Panc1 (cell line): ENCODE measurements at regions not wholly inside any gene's neighbourhood (a gene's known extent, or its start where the extent isn't known, plus 50 kb on each side); places are given as distances from the start of the nearest gene placed in this dataset.

ENCODE experiments used
- TF ChIP-seq, protein P1 (sequence below): fragments of 450-650 bp; IDR thresholded peaks from 2 replicates; pipeline ENCODE4 v1.5.1; 2017; ENCODE audit warnings: mild to moderate bottlenecking
- TF ChIP-seq, protein P2 (sequence below), 2 experiments: IDR thresholded peaks; 2 replicates each; pipeline ENCODE4 v1.6.1; 2011 to 2012; ENCODE audit warnings: low read depth in 2 of 2, control low read depth in 1 of 2, low read length in 1 of 2, mild to moderate bottlenecking in 1 of 2, moderate library complexity in 1 of 2; ENCODE audit not compliant: insufficient read depth in 1 of 2

GRCh38 chr2:75375646-75376582 is 176.6 kb upstream of the TACR1 start:
- TF ChIP-seq, protein P1, sequence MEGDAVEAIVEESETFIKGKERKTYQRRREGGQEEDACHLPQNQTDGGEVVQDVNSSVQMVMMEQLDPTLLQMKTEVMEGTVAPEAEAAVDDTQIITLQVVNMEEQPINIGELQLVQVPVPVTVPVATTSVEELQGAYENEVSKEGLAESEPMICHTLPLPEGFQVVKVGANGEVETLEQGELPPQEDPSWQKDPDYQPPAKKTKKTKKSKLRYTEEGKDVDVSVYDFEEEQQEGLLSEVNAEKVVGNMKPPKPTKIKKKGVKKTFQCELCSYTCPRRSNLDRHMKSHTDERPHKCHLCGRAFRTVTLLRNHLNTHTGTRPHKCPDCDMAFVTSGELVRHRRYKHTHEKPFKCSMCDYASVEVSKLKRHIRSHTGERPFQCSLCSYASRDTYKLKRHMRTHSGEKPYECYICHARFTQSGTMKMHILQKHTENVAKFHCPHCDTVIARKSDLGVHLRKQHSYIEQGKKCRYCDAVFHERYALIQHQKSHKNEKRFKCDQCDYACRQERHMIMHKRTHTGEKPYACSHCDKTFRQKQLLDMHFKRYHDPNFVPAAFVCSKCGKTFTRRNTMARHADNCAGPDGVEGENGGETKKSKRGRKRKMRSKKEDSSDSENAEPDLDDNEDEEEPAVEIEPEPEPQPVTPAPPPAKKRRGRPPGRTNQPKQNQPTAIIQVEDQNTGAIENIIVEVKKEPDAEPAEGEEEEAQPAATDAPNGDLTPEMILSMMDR: no peak
- TF ChIP-seq, protein P2, sequence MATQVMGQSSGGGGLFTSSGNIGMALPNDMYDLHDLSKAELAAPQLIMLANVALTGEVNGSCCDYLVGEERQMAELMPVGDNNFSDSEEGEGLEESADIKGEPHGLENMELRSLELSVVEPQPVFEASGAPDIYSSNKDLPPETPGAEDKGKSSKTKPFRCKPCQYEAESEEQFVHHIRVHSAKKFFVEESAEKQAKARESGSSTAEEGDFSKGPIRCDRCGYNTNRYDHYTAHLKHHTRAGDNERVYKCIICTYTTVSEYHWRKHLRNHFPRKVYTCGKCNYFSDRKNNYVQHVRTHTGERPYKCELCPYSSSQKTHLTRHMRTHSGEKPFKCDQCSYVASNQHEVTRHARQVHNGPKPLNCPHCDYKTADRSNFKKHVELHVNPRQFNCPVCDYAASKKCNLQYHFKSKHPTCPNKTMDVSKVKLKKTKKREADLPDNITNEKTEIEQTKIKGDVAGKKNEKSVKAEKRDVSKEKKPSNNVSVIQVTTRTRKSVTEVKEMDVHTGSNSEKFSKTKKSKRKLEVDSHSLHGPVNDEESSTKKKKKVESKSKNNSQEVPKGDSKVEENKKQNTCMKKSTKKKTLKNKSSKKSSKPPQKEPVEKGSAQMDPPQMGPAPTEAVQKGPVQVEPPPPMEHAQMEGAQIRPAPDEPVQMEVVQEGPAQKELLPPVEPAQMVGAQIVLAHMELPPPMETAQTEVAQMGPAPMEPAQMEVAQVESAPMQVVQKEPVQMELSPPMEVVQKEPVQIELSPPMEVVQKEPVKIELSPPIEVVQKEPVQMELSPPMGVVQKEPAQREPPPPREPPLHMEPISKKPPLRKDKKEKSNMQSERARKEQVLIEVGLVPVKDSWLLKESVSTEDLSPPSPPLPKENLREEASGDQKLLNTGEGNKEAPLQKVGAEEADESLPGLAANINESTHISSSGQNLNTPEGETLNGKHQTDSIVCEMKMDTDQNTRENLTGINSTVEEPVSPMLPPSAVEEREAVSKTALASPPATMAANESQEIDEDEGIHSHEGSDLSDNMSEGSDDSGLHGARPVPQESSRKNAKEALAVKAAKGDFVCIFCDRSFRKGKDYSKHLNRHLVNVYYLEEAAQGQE (IDR thresholded peaks at IDR 0.05; ENCODE audit: insufficient read depth in 1 of 2, low read depth in 2 of 2, low read length in 1 of 2): no peak
